Caki2 (cell line): ENCODE measurements at regions not wholly inside any gene's neighbourhood (a gene's known extent, or its start where the extent isn't known, plus 50 kb on each side); places are given as distances from the start of the nearest gene placed in this dataset.

Source experiments
- DNase-seq: peaks from one replicate; pipeline ENCODE4 v3.0.0-alpha.2; 2015; ENCODE audit warnings: low read depth
- in situ Hi-C: cut with HindIII; loops from 2 replicates; pipeline ENCODE4 v1.10.0; 2016; ENCODE audit warnings: low sequenced_read_pairs, low pct_unique_long_range_greater_than_20kb, mixed read lengths

DNA sequence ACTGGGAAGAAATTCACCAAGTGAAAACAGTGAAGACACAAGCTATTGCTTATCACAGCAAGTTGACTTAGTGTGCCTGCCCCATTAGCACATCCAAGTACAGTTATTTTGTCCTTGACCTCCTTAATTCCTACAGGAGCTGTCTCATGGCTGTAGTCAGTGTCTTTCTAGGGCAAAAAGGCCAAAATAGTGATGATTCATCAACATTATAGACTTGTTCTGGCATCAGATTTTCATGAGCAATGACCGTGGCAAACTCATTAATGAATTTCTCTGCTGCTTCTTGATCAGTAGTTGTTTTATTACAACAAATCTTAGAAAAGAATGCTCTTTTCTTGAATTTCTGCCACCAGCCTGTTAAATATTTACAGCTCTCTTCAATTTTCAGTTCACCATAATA lies 1169.3 kb upstream of the DDX18 start:
- in situ Hi-C loops = no loop called here
- no peak for DNase-seq

DNA sequence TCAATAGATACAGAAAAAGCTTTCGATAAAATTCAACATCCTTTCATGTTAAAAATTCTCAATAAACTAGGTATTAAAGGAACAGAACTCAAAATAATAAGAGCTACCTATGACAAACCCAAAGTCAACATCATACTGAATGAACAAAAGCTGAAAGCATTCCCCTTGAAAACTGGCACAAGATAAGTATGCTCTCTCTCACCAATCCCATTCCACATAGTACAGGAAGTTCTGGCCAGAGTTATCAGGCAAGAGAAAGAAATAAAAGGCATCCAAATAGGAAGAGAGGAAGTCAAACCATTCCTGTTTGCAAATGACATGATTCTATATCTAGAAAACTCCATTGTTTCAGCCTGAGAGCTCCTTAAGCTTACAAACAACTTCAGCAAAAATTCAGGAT lies 1145.8 kb upstream of the DDX18 start:
- no peak for DNase-seq
- in situ Hi-C loops = no loop called here

DNA sequence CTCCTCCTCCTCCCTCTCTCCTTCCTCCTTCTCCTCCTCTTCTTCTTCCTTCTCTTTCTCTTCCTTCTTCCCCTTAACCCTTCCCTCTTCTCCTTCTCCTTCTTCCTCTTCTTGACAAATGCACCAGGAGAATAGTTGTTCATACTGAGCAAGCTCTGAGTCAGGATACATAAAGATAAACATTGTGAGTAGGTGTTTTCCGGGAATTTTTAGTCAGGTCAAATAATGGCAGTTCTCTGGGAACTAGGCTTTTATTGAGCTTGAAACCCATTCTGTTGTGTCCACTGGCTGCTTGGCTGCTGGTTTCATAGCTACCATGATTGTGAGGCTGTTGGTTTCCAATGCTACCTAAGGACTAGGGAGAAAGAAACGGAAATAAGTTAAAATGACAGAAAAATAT lies 1144.7 kb upstream of the DDX18 start:
- in situ Hi-C loops = no loop called here
- DNase-seq = peak; percentile 1

DNA sequence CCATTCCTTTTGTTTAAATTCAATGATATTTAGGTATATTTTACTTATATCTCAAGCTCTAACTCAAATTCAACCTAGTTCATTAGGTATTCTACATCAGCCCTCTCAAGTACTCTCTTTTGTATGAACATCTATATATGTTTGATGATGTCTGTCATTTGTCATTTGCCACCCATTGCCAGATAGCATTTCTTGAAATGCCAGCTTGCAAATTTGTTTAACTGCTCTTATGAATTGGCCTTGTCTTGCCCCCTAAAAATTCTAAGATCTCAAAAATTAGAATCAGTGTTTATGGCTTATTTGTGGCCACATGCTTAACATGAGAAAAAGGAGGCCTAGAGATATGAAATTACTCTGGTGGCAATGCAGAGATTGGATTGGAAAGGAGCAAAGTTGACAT lies 1140.3 kb upstream of the DDX18 start:
- no peak for DNase-seq
- in situ Hi-C loops = no loop called here

DNA sequence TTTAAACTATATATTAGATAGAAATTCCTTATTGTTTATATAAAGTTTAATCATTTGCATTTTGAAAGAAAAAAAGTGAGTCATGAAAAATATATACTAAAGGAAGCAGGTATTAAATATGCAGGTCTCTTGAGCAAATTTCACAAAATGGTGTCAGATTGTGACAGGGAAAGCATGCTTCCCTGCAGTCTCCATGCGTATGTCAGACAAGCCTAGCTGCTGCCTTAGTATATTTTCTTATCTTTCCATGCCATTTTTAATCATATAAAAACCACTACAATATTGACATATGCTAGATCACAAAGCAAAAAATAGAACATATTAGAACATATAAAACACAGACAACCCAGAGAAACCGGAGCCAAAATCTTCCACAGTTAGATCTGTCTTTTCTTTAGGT lies 1137.7 kb upstream of the DDX18 start:
- in situ Hi-C loops = no loop called here
- no peak for DNase-seq

DNA sequence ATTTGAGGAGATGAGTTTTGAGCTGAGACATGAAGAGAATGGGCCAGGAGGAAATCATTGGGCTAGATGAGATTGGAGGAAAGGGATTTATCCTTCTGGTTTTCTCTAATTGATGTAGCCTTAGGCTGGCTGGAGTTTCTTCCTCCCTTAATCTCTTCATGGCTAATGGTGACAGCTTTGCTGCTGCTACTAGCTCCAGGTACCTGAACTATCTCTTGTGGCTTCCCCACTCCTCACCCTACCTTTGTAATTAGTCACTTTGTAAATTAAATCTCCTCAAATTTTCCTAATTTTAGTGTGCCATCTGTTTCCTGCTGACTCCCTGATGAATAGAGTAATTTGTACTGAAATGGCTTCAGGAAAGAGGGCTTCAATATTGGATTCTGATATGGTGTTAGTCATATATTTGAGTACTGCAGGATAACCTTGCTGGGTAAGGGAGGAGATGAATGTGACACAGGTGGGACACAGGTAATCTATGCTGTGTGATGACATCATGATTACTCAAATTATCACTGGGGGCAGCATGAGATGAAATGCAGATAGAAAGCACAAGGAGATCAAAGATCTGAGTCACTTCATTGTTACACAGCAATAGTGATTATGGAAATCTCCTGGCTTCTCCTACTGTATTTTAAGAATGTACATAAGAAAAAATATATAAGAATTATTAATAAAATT lies 1134.1 kb upstream of the DDX18 start:
- DNase-seq = no peak
- in situ Hi-C loops = no loop called here

DNA sequence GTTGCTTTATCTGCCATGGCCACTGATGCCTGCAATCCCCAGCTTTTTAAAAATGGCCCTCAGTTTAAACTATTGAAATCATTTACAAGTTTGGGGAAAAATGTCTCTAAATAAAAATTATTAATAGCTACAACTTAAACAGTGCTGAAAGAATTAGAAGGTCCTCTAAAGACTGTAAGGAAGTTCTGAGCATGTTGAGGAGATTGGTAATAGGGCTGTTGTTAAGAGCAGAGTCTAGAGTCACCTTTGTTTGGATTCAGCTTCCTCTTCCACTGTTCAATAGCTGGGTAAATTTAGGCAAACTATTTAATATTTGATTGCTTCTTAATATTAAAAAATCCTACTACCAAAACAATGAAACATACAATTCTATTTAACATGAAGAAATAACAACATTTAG lies 1127.1 kb upstream of the DDX18 start:
- DNase-seq = no peak
- in situ Hi-C loops = no loop called here

DNA sequence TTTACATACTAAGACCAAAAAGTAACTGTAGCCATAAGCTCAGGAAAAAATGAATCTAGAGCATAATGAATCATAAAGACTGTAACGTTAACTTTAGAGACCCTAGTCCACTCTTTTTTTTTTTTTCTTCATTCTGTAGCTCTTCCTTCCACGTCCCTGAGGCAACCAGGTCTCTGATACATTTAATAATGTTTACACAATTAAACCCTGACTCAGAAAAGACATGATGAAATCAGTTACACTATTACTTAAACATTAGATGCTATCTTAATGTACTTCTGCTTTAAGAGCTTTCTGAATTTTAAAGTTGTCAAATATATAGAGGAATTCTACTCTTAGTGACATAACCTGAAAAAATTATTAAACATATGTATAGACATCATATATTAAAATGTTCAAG lies 1121.5 kb upstream of the DDX18 start:
- no peak for DNase-seq
- in situ Hi-C loops = no loop called here

DNA sequence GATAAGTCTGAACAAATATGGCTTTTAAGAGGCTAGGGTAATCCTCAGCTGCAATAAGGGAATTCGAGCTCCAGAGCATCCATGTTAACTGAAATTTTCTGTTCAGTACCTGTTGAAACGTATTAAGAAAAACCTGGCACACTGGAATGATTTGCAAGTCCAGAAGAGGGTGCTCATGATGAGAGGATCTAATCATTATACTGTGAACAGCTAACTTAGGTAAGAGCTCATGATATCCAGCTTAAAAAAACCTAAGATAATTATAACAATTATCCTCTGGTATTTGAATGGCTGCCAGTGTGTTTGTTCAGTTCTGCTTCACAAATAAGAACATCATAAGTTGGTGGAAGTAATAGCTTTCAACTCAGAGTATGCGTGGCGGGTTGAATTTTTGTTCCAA lies 1118.3 kb upstream of the DDX18 start:
- DNase-seq = no peak
- in situ Hi-C loops = no loop called here

DNA sequence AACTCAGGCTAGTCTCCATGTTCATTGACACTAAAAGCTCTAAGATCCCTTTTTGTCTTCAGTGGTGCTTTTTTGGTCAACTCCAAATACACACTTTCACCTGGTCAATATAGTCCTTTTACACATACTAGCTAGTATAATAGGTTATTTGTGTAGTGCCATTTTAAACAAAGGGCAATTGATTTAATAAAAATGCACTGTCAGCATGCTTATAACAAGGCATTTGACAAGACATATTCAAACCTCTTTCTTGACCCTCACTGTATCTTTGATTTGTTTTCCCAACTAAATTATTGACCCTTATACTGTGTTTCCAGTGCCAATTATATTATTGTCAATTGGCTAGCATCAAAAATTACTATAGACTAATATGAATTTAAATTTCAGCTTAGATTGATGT lies 1117.6 kb upstream of the DDX18 start:
- no peak for DNase-seq
- in situ Hi-C loops = no loop called here

DNA sequence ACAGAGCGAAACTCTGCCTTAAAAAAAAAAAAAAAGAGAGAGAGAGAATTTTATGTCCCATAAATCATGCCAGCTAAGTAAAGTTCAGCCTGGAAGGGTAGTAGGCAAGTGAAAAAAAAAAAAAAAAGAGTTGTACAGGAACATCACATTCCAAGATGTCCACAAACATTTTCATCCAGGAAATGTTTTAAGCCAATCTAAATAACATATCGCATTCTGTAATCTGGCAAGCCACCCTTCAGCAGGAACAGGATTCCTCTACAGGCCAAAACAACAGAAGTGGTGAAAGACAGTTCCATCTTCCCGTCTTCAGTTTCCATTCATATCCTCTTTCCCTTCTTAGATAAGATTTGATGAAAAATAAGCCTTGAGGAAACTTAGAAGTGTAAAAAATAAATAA lies 1108.1 kb upstream of the DDX18 start:
- in situ Hi-C loops = no loop called here
- DNase-seq = no peak

DNA sequence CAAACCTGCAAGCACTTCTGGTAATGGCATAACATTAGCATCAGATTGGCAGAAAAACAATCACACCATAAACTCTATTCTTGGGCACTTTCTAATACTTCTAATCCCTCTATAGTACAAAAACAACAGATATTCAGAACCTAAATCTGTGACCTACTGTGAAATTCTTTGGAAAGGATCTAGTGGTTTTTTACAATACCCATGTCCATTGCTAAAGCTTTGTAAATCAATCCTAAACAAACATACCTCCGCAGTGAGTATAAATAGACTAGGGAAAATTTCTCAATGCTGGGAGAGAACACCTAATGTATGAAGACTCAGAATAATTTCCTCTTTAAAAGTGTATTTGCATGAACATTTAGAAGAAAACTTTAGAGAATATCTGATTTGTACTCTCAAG lies 1098.5 kb upstream of the DDX18 start:
- in situ Hi-C loops = no loop called here
- DNase-seq = no peak

DNA sequence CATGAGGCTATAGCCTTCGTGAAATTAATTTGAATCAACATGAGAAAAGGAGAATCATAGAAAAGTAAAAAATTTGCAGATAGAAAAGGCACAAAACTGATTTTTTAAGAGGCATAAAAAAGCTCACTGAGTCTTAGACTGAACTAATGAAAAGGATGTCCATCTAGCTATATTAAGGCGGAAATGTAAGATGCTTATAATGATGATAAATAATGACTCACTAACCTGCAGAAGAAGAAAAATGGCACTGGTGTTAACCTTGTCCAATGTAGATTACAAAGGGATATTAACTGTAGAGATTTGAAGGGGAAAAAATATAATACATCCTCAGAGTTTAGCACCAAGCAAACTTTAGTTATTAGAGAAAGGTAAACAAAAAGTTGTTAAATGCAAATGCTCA lies 1098.0 kb upstream of the DDX18 start:
- no peak for DNase-seq
- in situ Hi-C loops = no loop called here

DNA sequence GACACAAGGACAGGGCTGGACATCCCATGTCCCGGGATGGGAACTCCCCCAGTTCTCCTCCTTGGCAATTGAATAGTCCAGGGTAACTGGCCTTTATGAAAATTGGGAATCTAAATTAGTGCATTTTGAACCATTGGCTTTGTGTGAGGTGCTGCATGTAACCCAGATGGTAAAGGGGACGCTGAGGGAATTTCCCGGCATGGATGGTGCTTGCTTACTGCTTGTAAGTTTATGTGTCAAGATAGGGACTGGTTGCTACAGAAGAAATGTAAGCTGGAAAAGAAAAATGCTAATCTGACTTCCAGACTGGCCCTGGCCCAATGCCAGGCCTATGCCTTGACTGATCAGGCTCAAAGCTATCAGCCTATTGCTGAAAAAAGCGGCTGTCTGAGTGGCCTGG lies 1096.7 kb upstream of the DDX18 start:
- DNase-seq = no peak
- in situ Hi-C loops = no loop called here

DNA sequence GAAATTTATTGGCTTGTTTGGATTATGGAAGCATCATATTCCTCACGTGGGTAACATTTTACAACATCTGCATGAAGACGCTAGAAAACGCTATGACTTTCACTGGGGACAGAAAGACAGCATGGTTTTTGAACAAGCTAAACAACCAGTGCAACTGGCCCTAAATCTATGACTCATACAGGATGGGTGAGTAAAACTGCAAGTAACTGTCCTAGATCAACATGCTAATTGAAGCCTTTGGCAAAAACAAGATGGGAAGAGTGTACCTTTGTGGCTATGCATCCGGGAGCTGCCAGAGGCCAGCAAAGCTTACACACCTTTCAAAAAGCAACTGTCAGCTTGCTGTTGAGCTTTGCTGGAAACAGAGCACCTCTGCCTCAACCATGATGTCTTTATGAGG lies 1096.0 kb upstream of the DDX18 start:
- in situ Hi-C loops = no loop called here
- no peak for DNase-seq

DNA sequence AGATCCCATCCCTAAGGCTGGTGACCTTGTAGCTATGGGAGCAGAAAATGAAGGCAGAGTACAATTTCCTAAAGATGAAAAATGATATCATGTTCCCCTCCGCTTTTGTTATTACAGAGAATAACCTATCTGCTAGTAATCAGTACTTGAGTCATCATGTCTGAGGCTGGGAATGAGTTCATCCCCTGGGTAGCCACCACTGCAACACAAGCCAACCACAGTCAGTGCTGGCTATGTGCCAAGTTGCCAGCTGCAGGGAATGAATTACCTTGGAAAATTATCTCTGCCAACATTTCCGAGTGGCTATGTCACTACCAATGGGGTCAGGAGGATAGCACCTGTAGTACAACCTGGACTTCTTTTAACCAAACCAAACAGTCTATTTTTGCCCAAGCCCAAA lies 1094.7 kb upstream of the DDX18 start:
- in situ Hi-C loops = no loop called here
- DNase-seq = peak; percentile 12

DNA sequence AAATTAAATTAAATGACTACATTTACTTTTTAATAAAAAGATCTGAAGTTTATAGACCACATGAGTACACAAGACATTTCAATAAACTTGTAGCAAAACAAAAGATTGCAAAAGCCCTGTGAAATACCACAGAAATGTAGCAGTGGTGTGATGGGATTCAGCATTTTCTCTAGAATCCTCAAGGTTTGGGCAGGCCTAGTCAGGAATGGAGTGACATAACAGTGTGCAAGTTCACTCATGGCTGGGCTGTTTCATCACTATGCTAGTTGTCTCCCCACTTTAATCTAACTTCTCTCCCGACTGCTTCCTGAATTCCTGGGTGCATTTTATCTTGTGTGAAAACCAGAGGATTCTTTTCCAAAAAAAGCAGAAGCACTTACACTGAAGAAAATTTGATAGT lies 1089.9 kb upstream of the DDX18 start:
- in situ Hi-C loops = no loop called here
- no peak for DNase-seq

DNA sequence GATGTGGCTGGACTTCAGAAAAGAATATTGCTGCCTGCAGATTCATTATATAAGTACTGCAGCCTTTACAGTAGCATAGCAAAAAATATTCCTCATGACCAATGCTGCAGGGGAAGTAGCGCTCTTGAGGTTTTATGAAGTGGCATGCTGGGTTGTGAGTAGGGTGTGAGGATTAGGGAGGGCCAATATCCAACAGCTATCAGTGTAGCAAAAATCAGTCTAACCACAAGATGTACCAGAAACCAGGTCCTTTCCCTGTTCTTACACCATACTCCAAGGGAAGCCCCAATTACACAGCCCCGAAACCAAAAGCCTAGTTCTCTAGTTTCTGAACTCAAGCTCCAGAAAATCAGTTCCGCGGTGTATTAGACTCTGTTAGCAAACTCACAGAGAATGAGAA lies 1082.2 kb upstream of the DDX18 start:
- no peak for DNase-seq
- in situ Hi-C loops = no loop called here

DNA sequence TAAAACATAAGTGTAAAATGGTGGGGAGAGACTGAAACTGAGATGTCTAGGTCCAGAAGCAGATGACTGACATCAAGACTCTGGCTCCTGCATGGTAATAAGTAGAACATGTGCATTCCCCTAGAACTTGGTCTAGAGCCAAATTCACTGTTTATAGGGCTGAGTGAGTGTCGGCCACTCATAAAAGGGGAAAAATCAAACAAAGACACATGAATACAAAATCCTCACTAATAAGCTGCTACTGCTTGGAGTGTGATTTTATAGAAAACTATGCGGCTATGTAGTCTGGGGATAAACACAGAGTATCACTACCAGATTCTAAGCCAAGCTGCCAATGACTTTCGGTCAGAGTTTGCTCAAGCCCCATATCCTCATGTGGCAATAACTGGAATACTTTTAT lies 1080.8 kb upstream of the DDX18 start:
- no peak for DNase-seq
- in situ Hi-C loops = no loop called here

DNA sequence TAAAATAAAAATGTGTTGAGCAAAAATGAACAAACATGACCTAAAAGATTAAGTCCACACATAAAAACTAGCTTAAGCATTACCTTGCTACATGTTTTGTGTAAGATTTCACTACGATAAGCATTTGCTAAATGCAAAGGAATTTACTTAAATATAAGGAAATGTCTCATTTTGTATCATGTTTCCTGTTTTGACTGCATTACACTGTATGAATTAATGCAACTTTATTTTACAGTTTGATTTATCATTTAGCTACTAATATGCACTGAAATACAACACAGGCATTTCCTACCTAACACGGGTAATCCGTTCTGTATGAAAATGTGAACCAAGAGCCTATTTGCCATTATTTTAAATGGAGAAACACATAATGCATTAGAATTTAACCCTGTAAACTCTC lies 1076.5 kb upstream of the DDX18 start:
- in situ Hi-C loops = no loop called here
- no peak for DNase-seq

DNA sequence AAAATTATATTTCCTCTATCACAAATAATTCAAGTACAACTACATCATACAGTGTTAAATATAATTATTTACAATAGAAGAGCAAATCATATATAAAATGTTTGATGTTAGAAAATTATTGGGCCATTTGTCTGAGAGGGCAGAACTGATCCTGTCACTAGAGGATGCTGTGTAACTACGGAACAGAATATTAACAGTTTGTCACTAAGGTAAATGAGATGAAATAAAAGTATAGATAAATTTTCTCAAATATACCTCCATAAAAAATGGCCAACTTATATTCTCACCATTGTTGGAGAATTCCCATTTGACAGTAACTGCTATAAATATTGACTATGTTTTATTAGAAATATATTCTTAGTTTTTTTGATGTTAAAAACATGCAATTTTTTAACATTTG lies 1067.4 kb upstream of the DDX18 start:
- in situ Hi-C loops = no loop called here
- no peak for DNase-seq
